ENCODE measurements at regions not wholly inside any gene's neighbourhood (a gene's known extent, or its start where the extent isn't known, plus 50 kb on each side); places are given as distances from the start of the nearest gene placed in this dataset.

DNA sequence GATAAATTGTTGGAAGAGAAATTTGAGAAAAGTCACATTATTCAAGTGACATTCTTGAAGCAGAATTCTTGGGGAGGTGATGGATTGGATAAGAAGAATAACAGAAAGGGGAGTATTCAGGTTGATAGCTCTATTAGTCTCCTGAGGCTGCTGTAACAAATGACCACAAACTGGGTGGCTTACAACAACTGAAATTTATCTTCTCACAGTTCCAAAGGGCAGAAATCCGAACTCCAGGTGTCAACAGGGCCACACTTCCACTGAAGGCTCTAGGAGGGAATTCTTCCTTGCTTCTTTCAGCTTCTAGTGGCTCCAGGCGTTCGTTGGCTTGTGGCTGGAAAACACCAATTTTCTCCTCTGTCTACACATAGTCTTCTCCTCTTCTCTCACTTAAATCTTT lies 99.8 kb downstream of the TES start:
- Histone ChIP-seq H3K9ac (ENCODE audit: low read depth in 1 of 3, low read length in 3 of 3) (no peak overlapping the region), H3K4me1 (ENCODE audit: control insufficient read depth in 3 of 3, insufficient read depth in 3 of 3, low read length in 3 of 3) (peaks cover 0 to 7% (median 0%) of the 10 kb centered on the region in 3 donors), H3K27me3 (ENCODE audit: control insufficient read depth in 3 of 3, insufficient read depth in 3 of 3, low read length in 3 of 3) (no peaks in the 10 kb centered on the region), H3K4me3 (ENCODE audit: low read length in 3 of 3) (no peak overlapping the region), H3K36me3 (ENCODE audit: control insufficient read depth in 3 of 3, insufficient read depth in 3 of 3, low read length in 3 of 3) (no peaks in the 10 kb centered on the region), H3K27ac (ENCODE audit: low read depth, low read length) (no peak overlapping the region), H3K9me3 (ENCODE audit: control insufficient read depth in 3 of 3, low read length in 3 of 3) (no peaks in the 10 kb centered on the region)

DNA sequence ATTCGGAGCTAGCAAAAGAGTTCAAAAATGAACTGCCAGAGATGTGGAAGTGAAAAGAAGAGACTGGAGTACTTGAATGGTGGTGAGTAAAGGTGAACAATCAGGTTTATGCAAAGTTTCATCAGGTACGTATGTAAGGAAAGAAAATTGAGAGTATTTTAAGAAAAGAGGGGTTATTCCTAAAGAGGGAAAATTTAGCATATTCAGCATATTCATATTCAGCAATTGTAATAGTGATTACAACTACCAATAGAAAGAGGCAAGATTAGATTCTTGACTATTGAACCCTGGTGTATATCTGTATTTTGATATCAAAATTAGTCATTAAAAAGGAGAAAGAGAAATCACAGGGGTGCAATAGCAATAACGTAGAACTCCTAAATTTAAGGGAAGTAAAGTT lies 100.9 kb downstream of the TES start:
- H3K36me3 ChIP-seq (ENCODE audit: control insufficient read depth in 3 of 3, insufficient read depth in 3 of 3, low read length in 3 of 3) = no peaks in the 10 kb centered on the region
- H3K4me1 ChIP-seq (ENCODE audit: control insufficient read depth in 3 of 3, insufficient read depth in 3 of 3, low read length in 3 of 3) = peaks cover 0 to 1% (median 0%) of the 10 kb centered on the region in 3 donors
- H3K9ac ChIP-seq (ENCODE audit: low read depth in 1 of 3, low read length in 3 of 3) = no peak overlapping the region
- no peaks in the 10 kb centered on the region for H3K27me3 ChIP-seq (ENCODE audit: control insufficient read depth in 3 of 3, insufficient read depth in 3 of 3, low read length in 3 of 3)
- no peak overlapping the region for H3K27ac ChIP-seq (ENCODE audit: low read depth, low read length)
- no peaks in the 10 kb centered on the region for H3K9me3 ChIP-seq (ENCODE audit: control insufficient read depth in 3 of 3, low read length in 3 of 3)
- no peak overlapping the region for H3K4me3 ChIP-seq (ENCODE audit: low read length in 3 of 3)

DNA sequence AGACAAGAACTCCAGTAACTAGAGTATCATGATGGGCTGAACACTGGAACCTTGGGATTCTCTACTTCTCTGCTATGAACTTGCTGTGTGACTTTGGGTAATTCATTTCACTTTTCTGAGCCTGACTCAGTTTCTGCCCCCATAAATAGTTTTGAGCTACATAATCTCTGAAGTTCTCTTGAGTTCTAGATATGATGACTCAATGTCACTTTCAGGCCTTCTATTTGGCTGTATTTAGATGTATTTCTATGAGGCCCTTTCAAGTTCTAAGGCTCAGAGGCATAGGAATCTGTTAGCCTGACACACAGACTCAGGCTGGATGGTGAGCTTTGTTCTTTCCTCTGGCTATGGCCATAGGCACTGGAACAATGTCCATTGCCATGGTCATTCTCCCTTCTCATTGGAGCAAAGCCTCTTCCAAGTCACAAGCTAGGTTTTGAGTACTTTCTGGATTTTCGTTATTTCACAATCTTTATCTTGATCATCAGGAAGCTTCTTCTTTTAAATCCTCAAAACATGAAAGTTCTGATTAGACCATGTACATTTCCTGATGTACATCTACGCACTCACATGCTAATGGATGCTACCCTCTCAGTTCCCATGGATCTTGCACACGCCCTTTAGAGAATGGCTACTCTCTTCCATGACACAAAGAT lies 101.6 kb downstream of the TES start:
- Histone ChIP-seq H3K36me3 (ENCODE audit: control insufficient read depth in 3 of 3, insufficient read depth in 3 of 3, low read length in 3 of 3) (no peaks in the 10 kb centered on the region), H3K4me3 (ENCODE audit: low read length in 3 of 3) (no peak overlapping the region), H3K27me3 (ENCODE audit: control insufficient read depth in 3 of 3, insufficient read depth in 3 of 3, low read length in 3 of 3) (no peaks in the 10 kb centered on the region), H3K9ac (ENCODE audit: low read depth in 1 of 3, low read length in 3 of 3) (no peak overlapping the region), H3K27ac (ENCODE audit: low read depth, low read length) (no peak overlapping the region), H3K4me1 (ENCODE audit: control insufficient read depth in 3 of 3, insufficient read depth in 3 of 3, low read length in 3 of 3) (peaks cover 2 to 7% (median 6%) of the 10 kb centered on the region in 3 donors), H3K9me3 (ENCODE audit: control insufficient read depth in 3 of 3, low read length in 3 of 3) (no peaks in the 10 kb centered on the region)

DNA sequence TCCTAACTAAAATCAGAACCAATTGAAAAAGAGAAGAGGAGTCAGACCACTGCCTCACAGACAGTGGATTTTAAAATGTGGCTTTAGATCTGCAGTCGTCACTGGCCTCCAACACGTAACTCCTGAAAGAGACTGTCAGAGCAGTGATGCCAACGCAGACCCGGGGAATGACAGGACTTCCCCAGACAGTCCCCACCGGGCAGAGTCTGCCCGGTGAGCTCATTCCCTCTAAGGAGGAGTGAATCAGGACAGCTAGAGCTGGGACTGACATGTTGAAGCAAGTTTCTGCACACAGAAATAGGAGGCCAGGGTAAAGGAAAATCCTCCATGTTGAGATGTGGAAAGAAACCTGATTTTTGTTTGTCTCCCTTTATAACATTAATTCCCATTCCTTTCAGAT lies 105.0 kb downstream of the TES start:
- no peak overlapping the region for H3K9ac ChIP-seq (ENCODE audit: low read depth in 1 of 3, low read length in 3 of 3)

DNA sequence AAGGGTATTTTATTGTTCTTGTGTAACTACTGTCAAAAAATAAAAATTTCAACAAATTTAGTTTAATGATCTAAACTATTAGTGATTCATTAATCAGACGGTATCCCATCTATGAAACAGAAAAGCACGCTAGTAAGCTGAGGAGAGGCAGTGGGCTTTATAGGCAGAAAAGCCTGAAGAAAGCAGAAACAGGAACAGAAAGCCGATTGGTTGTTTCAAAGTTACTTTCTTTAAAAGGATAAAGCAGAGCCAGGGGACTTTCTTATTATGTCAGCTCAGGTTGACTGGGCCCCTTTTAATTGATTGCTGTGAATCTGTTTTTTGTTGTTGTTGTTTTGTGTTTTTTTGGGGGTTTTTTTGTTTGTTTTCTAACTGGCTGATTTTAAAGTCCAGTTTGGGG lies 105.5 kb downstream of the TES start:
- peaks cover 2 to 11% (median 11%) of the 10 kb centered on the region in 3 donors for H3K4me1 ChIP-seq (ENCODE audit: control insufficient read depth in 3 of 3, insufficient read depth in 3 of 3, low read length in 3 of 3)
- no peaks in the 10 kb centered on the region for H3K36me3 ChIP-seq (ENCODE audit: control insufficient read depth in 3 of 3, insufficient read depth in 3 of 3, low read length in 3 of 3)
- H3K9ac ChIP-seq (ENCODE audit: low read depth in 1 of 3, low read length in 3 of 3) = no peak overlapping the region
- H3K4me3 ChIP-seq (ENCODE audit: low read length in 3 of 3) = no peak overlapping the region
- no peaks in the 10 kb centered on the region for H3K27me3 ChIP-seq (ENCODE audit: control insufficient read depth in 3 of 3, insufficient read depth in 3 of 3, low read length in 3 of 3)
- no peak overlapping the region for H3K27ac ChIP-seq (ENCODE audit: low read depth, low read length)
- no peaks in the 10 kb centered on the region for H3K9me3 ChIP-seq (ENCODE audit: control insufficient read depth in 3 of 3, low read length in 3 of 3)

More for the DNA sequence above, 105.0 kb downstream of the TES start:
- Histone ChIP-seq H3K27me3 (ENCODE audit: control insufficient read depth in 3 of 3, insufficient read depth in 3 of 3, low read length in 3 of 3) (no peaks in the 10 kb centered on the region), H3K36me3 (ENCODE audit: control insufficient read depth in 3 of 3, insufficient read depth in 3 of 3, low read length in 3 of 3) (no peaks in the 10 kb centered on the region), H3K4me1 (ENCODE audit: control insufficient read depth in 3 of 3, insufficient read depth in 3 of 3, low read length in 3 of 3) (peaks cover 2 to 11% (median 11%) of the 10 kb centered on the region in 3 donors), H3K4me3 (ENCODE audit: low read length in 3 of 3) (no peak overlapping the region), H3K27ac (ENCODE audit: low read depth, low read length) (no peak overlapping the region), H3K9me3 (ENCODE audit: control insufficient read depth in 3 of 3, low read length in 3 of 3) (no peaks in the 10 kb centered on the region)

DNA sequence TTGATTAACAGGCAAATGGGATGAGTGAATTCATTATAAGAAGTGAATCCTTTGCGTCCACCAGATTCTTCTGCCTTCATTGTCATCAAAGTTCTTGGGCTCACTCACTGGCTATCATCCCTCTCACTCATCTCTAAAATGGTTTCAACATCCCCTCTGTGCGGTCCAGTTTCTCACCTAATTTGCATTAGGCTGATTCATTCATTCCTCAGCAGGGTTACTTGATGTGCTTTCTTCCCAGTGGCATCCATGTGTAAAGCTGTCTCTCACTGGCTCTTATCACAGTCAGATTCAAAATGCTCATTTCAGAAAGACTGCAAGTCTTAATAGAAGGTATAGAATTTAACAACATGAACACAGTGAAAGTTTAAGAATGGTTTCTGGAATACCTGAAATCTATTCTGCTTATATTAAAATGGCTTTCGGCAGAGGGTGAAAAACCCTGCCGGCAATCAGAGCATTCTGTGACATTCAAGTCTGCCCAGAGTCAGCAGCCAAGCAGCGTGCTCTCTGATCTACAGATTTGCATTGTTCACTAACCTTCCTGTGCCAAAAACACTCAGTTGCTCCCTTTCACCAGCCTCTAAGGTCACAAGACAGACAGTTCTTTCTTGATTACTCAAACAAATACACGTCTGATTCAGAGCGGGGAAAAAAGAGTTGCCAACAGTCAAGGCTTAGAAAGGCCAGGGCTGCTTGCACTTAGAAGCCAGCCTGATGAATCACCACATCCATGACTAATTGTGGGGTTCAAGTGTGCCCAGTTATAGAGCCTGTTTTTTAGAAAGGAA lies 106.7 kb downstream of the TES start:
- no peaks in the 10 kb centered on the region for H3K27me3 ChIP-seq (ENCODE audit: control insufficient read depth in 3 of 3, insufficient read depth in 3 of 3, low read length in 3 of 3)
- peaks cover 2 to 11% (median 11%) of the 10 kb centered on the region in 3 donors for H3K4me1 ChIP-seq (ENCODE audit: control insufficient read depth in 3 of 3, insufficient read depth in 3 of 3, low read length in 3 of 3)
- peak overlapping the region; percentile 24 to 46 (median 44) for H3K9ac ChIP-seq (ENCODE audit: low read depth in 1 of 3, low read length in 3 of 3)
- peak overlapping the region; percentile 17 to 31 (median 24) for H3K4me3 ChIP-seq (ENCODE audit: low read length in 3 of 3)
- H3K27ac ChIP-seq (ENCODE audit: low read depth, low read length) = peak overlapping the region; percentile 57
- H3K36me3 ChIP-seq (ENCODE audit: control insufficient read depth in 3 of 3, insufficient read depth in 3 of 3, low read length in 3 of 3) = no peaks in the 10 kb centered on the region
- no peaks in the 10 kb centered on the region for H3K9me3 ChIP-seq (ENCODE audit: control insufficient read depth in 3 of 3, low read length in 3 of 3)

DNA sequence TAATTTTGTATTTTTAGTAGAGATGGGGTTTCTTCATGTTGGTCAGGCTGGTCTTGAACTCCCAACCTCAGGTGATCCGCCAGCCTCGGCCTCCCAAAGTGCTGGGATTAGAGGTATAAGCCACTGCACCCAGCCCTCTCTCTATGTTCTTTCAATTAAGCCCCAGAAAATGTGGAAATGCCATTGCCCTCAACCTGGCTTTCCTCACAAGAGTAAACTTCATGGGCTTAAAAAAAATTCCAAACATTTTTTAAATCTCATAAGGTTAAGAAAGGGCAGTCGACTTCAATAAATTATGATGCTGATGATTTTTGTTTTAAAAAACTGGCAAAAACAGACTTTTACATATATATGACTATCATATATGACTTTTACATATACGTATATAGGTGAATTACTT lies 107.6 kb downstream of the TES start:
- no peak overlapping the region for H3K27ac ChIP-seq (ENCODE audit: low read depth, low read length)
- no peak overlapping the region for H3K4me3 ChIP-seq (ENCODE audit: low read length in 3 of 3)
- H3K27me3 ChIP-seq (ENCODE audit: control insufficient read depth in 3 of 3, insufficient read depth in 3 of 3, low read length in 3 of 3) = no peaks in the 10 kb centered on the region
- H3K36me3 ChIP-seq (ENCODE audit: control insufficient read depth in 3 of 3, insufficient read depth in 3 of 3, low read length in 3 of 3) = no peaks in the 10 kb centered on the region
- H3K9ac ChIP-seq (ENCODE audit: low read depth in 1 of 3, low read length in 3 of 3) = no peak overlapping the region
- H3K9me3 ChIP-seq (ENCODE audit: control insufficient read depth in 3 of 3, low read length in 3 of 3) = no peaks in the 10 kb centered on the region
- H3K4me1 ChIP-seq (ENCODE audit: control insufficient read depth in 3 of 3, insufficient read depth in 3 of 3, low read length in 3 of 3) = peaks cover 2 to 11% (median 11%) of the 10 kb centered on the region in 3 donors

DNA sequence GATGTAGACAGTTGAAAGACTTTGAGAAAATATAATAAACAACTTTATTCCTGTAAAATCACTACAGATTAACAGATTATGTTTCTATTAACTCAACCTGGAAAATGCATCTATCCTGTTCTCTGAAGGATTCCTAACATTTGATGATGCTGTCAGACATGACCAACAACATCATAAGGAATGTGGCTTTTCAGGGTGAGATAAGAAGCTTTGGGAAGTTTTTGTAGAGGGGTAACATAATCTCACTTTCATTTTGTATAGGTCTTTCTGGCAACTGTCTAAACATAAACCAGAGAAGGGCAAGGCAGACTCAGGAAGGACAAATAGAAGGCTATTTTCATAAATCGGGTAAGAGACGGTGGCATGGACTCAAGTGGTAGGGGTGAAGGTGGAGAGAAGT lies 112.2 kb downstream of the TES start:
- no peaks in the 10 kb centered on the region for H3K9me3 ChIP-seq (ENCODE audit: control insufficient read depth in 3 of 3, low read length in 3 of 3)
- no peaks in the 10 kb centered on the region for H3K4me1 ChIP-seq (ENCODE audit: control insufficient read depth in 3 of 3, insufficient read depth in 3 of 3, low read length in 3 of 3)
- H3K36me3 ChIP-seq (ENCODE audit: control insufficient read depth in 3 of 3, insufficient read depth in 3 of 3, low read length in 3 of 3) = no peaks in the 10 kb centered on the region
- no peak overlapping the region for H3K27ac ChIP-seq (ENCODE audit: low read depth, low read length)
- H3K9ac ChIP-seq (ENCODE audit: low read depth in 1 of 3, low read length in 3 of 3) = no peak overlapping the region
- no peak overlapping the region for H3K4me3 ChIP-seq (ENCODE audit: low read length in 3 of 3)
- H3K27me3 ChIP-seq (ENCODE audit: control insufficient read depth in 3 of 3, insufficient read depth in 3 of 3, low read length in 3 of 3) = no peaks in the 10 kb centered on the region

DNA sequence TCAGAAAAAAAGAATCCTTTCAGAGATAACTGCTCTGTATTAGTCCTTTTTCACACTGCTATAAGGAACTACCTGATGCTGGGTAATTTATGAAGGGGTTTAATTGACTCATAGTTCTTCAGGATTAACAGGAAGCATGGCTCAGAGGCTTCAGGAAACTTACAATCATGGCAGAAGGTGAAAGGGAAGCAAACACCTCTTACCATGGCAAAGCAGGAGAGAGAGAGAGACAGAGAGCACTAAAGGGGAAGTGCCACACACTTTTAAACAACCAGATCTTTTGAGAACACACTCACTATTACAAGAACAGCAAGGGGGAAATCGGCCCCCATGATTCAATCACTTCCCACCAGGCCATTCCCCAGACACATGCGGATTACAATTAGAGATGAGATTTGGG lies 114.2 kb downstream of the TES start:
- Histone ChIP-seq H3K27ac (ENCODE audit: low read depth, low read length) (no peak overlapping the region), H3K4me3 (ENCODE audit: low read length in 3 of 3) (no peak overlapping the region), H3K9ac (ENCODE audit: low read depth in 1 of 3, low read length in 3 of 3) (no peak overlapping the region), H3K36me3 (ENCODE audit: control insufficient read depth in 3 of 3, insufficient read depth in 3 of 3, low read length in 3 of 3) (no peaks in the 10 kb centered on the region), H3K9me3 (ENCODE audit: control insufficient read depth in 3 of 3, low read length in 3 of 3) (no peaks in the 10 kb centered on the region), H3K27me3 (ENCODE audit: control insufficient read depth in 3 of 3, insufficient read depth in 3 of 3, low read length in 3 of 3) (no peaks in the 10 kb centered on the region), H3K4me1 (ENCODE audit: control insufficient read depth in 3 of 3, insufficient read depth in 3 of 3, low read length in 3 of 3) (no peaks in the 10 kb centered on the region)

DNA sequence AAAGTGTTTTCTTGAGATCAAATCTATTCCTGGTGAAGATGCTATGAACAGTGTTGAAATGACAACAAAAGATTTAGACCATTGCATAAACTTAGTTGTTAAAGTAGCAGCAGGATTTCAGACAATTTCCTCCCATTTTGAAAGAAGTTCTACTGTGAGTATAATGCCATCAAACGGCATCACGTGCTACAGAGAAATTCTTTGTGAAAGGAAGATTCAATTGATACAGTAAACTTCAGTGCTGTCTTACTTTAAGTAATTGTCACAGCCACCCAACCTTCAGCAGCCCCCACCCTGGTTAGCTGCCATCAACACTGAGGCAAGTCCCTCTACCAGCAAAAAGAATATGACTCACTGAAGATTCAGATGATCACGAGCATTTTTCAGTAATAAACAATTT lies 115.2 kb downstream of the TES start:
- Histone ChIP-seq H3K4me1 (ENCODE audit: control insufficient read depth in 3 of 3, insufficient read depth in 3 of 3, low read length in 3 of 3) (peaks cover 0 to 3% (median 0%) of the 10 kb centered on the region in 3 donors), H3K9ac (ENCODE audit: low read depth in 1 of 3, low read length in 3 of 3) (no peak overlapping the region), H3K27me3 (ENCODE audit: control insufficient read depth in 3 of 3, insufficient read depth in 3 of 3, low read length in 3 of 3) (no peaks in the 10 kb centered on the region), H3K27ac (ENCODE audit: low read depth, low read length) (no peak overlapping the region), H3K4me3 (ENCODE audit: low read length in 3 of 3) (no peak overlapping the region), H3K36me3 (ENCODE audit: control insufficient read depth in 3 of 3, insufficient read depth in 3 of 3, low read length in 3 of 3) (no peaks in the 10 kb centered on the region), H3K9me3 (ENCODE audit: control insufficient read depth in 3 of 3, low read length in 3 of 3) (no peaks in the 10 kb centered on the region)

Data from skeletal muscle tissue (tissue), 3 donors.